SU-DHL-6 (cell line): ENCODE measurements at regions not wholly inside any gene's neighbourhood (a gene's known extent, or its start where the extent isn't known, plus 50 kb on each side); places are given as distances from the start of the nearest gene placed in this dataset.

Source experiments
- H2AFZ ChIP-seq: fragments of 200-600 bp; sonication (generic); 2 replicates; pipeline ENCODE4 v1.6.1; 2014; ENCODE audit warnings: low read depth, mild to moderate bottlenecking, moderate library complexity, mixed read lengths, antibody characterized with exemption, low read length; ENCODE audit not compliant: severe bottlenecking
- H3F3A ChIP-seq: fragments of 200-600 bp; shearing (Covaris generic); 2 replicates; pipeline ENCODE4 v1.6.0; 2016; ENCODE audit warnings: antibody characterized with exemption, mild to moderate bottlenecking; ENCODE audit not compliant: insufficient read depth
- H3K27ac ChIP-seq: fragments of 200-600 bp; sonication (generic); 2 replicates; pipeline ENCODE4 v1.5.1; 2016; ENCODE audit warnings: low read depth, mild to moderate bottlenecking, low read length, moderate library complexity, mixed read lengths
- H3K27me3 ChIP-seq: fragments of 200-600 bp; sonication (generic), shearing (Covaris generic); 2 replicates; pipeline ENCODE4 v1.6.0; 2014; ENCODE audit warnings: mild to moderate bottlenecking, low read length
- H3K36me3 ChIP-seq: fragments of 200-600 bp; sonication (generic); 2 replicates; pipeline ENCODE4 v1.6.1; 2014; ENCODE audit warnings: mild to moderate bottlenecking, low read length, mixed read lengths
- H3K4me2 ChIP-seq: fragments of 300-600, 200-600 bp; shearing (Covaris generic), sonication (generic); 2 replicates; pipeline ENCODE4 v1.6.0; 2014; ENCODE audit warnings: low read length, low read depth, mild to moderate bottlenecking; ENCODE audit not compliant: poor library complexity, severe bottlenecking
- H3K4me3 ChIP-seq: fragments of 200-600 bp; sonication (generic); 2 replicates; pipeline ENCODE4 v1.5.1; 2014; ENCODE audit warnings: antibody characterized with exemption, low read length, mild to moderate bottlenecking, mixed read lengths; ENCODE audit not compliant: insufficient read depth, poor library complexity, severe bottlenecking
- H3K79me2 ChIP-seq: fragments of 200-600 bp; sonication (generic); 2 replicates; pipeline ENCODE4 v1.6.1; 2014; ENCODE audit warnings: mild to moderate bottlenecking, low read length, moderate library complexity; ENCODE audit not compliant: insufficient read depth
- H3K9ac ChIP-seq: fragments of 200-600 bp; sonication (generic); 2 replicates; pipeline ENCODE4 v1.7.0; 2014; ENCODE audit warnings: mild to moderate bottlenecking, low read length
- H3K9me2 ChIP-seq: fragments of 200-600 bp; sonication (generic); replicated peaks from 2 replicates; pipeline ENCODE4 v1.6.1; 2014; ENCODE audit warnings: low read length; ENCODE audit not compliant: insufficient read depth
- H3K9me3 ChIP-seq: fragments of 200-600 bp; sonication (generic); 2 replicates; pipeline ENCODE4 v1.6.1; 2014; ENCODE audit warnings: low read length, mixed read lengths; ENCODE audit not compliant: insufficient read depth
- H4K20me1 ChIP-seq: fragments of 200-600 bp; sonication (generic); 2 replicates; pipeline ENCODE4 v1.6.1; 2014; ENCODE audit warnings: low read depth, mild to moderate bottlenecking, antibody characterized with exemption, low read length, moderate library complexity, mixed read lengths
- EZH2phosphoT487 ChIP-seq: fragments of 200-600 bp; sonication (generic), shearing (Covaris generic); conservative IDR thresholded peaks from 2 replicates; pipeline ENCODE4 v1.6.1; 2018; ENCODE audit warnings: mild to moderate bottlenecking, antibody characterized with exemption, low read length, moderate library complexity, mixed read lengths
- TF ChIP-seq, protein P1 (sequence below): fragments of 200-600 bp; sonication (generic); IDR thresholded peaks from one replicate; pipeline ENCODE4 v1.5.1; 2017; ENCODE audit warnings: antibody characterized with exemption, mild to moderate bottlenecking, low read length, moderate library complexity; ENCODE audit not compliant: insufficient read depth, poor library complexity, severe bottlenecking

DNA sequence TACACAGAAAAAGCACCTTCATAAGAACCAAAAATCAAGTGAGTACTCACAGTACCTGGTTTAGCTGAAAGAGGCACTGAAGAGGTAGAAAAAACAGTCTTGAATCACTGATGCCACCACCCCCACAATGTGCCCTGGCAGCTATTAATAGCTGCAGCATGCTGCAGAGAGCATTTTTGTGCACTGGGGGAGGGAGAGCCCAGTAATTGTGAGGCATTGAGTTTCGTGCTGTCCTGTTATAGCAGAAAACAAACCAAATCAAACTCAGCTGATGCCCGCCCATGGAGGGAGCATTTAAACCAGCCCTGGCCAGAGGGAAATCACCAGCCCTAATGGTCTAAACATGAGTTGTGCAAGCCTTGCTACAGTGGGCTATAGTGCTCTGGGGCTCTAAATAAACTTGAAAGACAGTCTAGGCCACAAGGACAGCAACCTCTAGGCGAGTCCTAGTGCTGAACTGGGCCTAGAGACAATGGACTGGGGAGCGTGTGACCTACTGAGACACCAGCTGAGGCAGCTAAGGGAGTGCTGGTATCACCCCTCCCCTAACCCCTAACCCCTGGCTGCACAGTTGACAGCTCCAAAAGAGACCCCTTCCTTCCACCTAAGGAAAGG, 106.3 kb upstream of the TMLHE start:
- Histone ChIP-seq H3K9me3 (no peaks in the 10 kb centered on the region), H3K79me2 (no peaks in the 10 kb centered on the region), H3K27ac (no peak overlapping the region), H3K4me2 (no peak overlapping the region), H3F3A (no peaks in the 10 kb centered on the region), H4K20me1 (no peaks in the 10 kb centered on the region), H2AFZ (no peak overlapping the region), H3K4me3 (no peak overlapping the region), H3K9ac (no peak overlapping the region), H3K27me3 (no peaks in the 10 kb centered on the region), H3K9me2 (no peaks in the 10 kb centered on the region), H3K36me3 (no peaks in the 10 kb centered on the region)
- no peak for TF ChIP-seq EZH2phosphoT487

DNA sequence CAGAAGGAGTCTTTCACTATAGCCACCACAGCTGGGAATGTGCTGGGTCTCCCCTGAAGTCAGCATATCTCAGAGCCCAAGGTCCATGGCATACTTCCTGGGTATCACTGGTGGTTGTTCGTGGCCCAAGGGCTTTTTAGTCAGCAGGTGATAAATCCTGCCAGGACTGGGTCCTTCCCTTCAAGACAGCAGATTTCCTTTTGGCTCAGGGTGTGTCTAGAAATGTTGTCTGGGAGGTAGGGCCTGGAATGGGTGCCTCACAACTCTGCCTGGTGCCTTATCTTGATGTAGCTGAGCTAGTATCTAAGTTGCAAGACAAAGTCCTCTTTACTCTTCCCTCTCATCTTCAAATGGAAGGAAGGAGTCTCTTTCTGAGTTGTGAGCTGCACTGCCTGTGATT, 102.4 kb upstream of the TMLHE start:
- TF ChIP-seq, protein P1, sequence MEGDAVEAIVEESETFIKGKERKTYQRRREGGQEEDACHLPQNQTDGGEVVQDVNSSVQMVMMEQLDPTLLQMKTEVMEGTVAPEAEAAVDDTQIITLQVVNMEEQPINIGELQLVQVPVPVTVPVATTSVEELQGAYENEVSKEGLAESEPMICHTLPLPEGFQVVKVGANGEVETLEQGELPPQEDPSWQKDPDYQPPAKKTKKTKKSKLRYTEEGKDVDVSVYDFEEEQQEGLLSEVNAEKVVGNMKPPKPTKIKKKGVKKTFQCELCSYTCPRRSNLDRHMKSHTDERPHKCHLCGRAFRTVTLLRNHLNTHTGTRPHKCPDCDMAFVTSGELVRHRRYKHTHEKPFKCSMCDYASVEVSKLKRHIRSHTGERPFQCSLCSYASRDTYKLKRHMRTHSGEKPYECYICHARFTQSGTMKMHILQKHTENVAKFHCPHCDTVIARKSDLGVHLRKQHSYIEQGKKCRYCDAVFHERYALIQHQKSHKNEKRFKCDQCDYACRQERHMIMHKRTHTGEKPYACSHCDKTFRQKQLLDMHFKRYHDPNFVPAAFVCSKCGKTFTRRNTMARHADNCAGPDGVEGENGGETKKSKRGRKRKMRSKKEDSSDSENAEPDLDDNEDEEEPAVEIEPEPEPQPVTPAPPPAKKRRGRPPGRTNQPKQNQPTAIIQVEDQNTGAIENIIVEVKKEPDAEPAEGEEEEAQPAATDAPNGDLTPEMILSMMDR = no peak
- TF ChIP-seq EZH2phosphoT487 = no peak
- no peaks in the 10 kb centered on the region for H3K9me2 ChIP-seq
- no peaks in the 10 kb centered on the region for H4K20me1 ChIP-seq
- H3K4me3 ChIP-seq = no peak overlapping the region
- no peaks in the 10 kb centered on the region for H3F3A ChIP-seq
- H3K9ac ChIP-seq = no peak overlapping the region
- no peaks in the 10 kb centered on the region for H3K9me3 ChIP-seq
- no peaks in the 10 kb centered on the region for H3K36me3 ChIP-seq
- H3K4me2 ChIP-seq = no peak overlapping the region
- no peaks in the 10 kb centered on the region for H3K27me3 ChIP-seq
- H3K79me2 ChIP-seq = no peaks in the 10 kb centered on the region
- no peak overlapping the region for H3K27ac ChIP-seq
- no peak overlapping the region for H2AFZ ChIP-seq

DNA sequence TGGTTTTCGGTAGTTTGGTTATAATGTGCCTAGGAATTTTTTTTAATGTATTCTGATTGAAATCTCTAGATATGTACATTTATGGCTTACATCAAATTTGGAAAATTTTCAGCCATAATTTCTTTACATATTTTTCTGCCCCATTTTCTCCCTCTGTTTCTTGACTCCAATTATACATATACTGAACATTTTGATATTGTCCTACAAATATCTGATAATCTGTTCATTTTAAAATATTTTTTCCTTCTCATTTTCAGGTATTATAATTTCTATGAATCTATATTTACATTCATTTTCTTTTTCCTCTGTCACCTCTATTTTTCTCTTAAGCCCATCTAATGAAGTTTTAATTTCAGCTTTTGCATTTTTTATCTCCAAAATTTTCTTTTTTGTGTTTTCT, 82.7 kb upstream of the TMLHE start:
- Histone ChIP-seq H3K9ac (no peak overlapping the region), H3K9me2 (no peaks in the 10 kb centered on the region), H3K27ac (no peak overlapping the region), H3K4me3 (no peak overlapping the region), H3K4me2 (no peak overlapping the region), H3K27me3 (no peaks in the 10 kb centered on the region), H4K20me1 (no peaks in the 10 kb centered on the region), H2AFZ (no peak overlapping the region), H3K9me3 (no peaks in the 10 kb centered on the region), H3K36me3 (no peaks in the 10 kb centered on the region), H3F3A (no peaks in the 10 kb centered on the region), H3K79me2 (no peaks in the 10 kb centered on the region)
- TF ChIP-seq, protein P1 = no peak
- no peak for TF ChIP-seq EZH2phosphoT487

DNA sequence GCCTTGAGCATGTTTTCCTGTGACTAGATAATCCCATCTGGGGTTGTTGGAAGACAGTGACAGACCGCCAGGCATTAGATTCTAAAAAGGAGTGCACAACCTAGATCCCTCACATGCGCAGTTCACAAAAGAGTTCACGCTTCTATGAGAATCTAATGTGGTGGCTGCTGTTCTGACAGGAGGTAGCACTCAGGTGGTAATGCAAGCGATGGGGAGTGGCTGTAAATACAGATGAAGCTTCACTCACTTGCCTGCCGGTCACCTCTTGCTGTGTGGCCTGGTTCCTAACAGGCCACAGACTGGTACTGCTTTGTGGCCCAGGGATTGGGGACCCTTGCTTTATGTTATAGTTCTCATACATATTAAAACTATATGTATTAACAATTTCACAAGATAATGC, 81.9 kb upstream of the TMLHE start:
- Histone ChIP-seq H3K9me2 (no peaks in the 10 kb centered on the region), H3K27ac (no peak overlapping the region), H3K27me3 (no peaks in the 10 kb centered on the region), H3K9ac (no peak overlapping the region), H3K4me3 (no peak overlapping the region), H3F3A (no peaks in the 10 kb centered on the region), H3K9me3 (no peaks in the 10 kb centered on the region), H2AFZ (no peak overlapping the region), H3K79me2 (no peaks in the 10 kb centered on the region), H3K36me3 (no peaks in the 10 kb centered on the region), H3K4me2 (no peak overlapping the region), H4K20me1 (no peaks in the 10 kb centered on the region)
- TF ChIP-seq, protein P1 = no peak
- TF ChIP-seq EZH2phosphoT487 = no peak
